ENCODE measurements at regions not wholly inside any gene's neighbourhood (a gene's known extent, or its start where the extent isn't known, plus 50 kb on each side); places are given as distances from the start of the nearest gene placed in this dataset.
A peak's percentile ranks its signal among the peaks of the same experiment; 100 is the strongest.

DNA sequence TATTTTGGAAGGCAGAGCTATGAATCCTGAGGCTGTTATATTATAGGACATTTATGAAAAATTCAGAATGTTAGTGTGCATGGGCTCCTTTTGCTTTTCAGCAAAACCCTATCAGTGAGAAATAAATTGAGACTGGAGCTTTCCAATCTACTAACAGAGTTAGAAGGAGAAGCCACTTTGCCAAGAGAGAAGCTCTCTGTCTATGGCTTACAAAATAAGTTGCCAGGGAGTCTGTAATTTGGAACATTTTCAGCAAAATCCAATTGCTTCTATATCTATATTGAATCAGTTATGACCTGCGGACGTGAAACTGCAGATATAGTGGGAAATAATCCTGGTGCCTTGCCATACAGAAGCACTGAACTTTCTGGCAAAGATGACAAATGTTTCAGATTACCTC, 279.3 kb downstream of the CDH19 start:
- FAIRE-seq (peak; percentile 83), DNase-seq (ENCODE audit: low read depth) (no peak)
- no peak overlapping the region for H3K4me3 ChIP-seq (ENCODE audit: low read depth, low read length)
- no peaks in the 10 kb centered on the region for H3K36me3 ChIP-seq (ENCODE audit: control insufficient read depth, insufficient read depth, low read length)
- TF ChIP-seq CTCF (IDR thresholded peaks at IDR 0.05; ENCODE audit: insufficient read depth, low read length, severe bottlenecking): no peak
- H3K27me3 ChIP-seq (ENCODE audit: control insufficient read depth, insufficient read depth, low read length): no peaks in the 10 kb centered on the region

DNA sequence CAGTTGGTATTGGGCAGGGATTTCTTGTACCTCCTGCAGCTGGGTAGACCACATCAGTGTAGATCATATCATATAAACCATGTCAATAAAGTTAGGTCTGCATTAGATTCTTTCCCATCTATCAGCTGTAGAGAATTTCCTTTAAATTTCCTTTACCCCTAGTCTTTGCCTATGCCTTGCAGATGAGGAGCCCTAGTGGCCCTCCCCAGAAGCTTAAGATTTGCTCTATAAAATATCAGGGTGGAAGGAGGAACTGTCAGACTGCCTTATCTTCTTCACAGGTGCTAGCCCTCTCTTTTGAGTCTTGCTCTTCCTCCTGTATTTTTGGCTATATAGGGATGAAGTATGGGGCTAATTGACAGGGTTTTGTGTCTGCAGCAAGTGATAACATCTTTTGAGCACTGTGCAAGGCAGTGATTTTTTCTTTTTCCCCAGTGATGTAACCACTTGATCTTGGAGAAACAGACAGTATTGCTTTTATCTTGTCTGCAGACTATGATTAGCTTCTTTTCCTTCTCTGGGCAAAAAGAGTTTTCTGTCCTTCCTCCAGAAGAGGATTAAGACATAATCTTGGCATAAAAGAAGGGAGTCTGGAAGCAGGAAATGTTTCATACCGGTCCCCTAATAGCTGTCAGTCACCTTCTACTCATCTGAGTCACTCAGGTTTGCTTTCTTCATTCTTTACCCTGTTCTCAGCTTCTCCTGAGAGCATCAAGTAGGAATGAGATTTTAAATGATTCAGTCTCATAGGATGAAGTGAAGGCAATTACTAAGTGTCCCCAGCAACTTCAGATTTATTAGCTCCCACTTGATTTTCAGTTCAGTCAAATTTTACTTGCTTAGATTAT, 286.4 kb downstream of the CDH19 start:
- Histone ChIP-seq H3K36me3 (ENCODE audit: control insufficient read depth, insufficient read depth, low read length) (no peaks in the 10 kb centered on the region), H3K27me3 (ENCODE audit: control insufficient read depth, insufficient read depth, low read length) (no peaks in the 10 kb centered on the region), H3K4me3 (ENCODE audit: low read depth, low read length) (no peak overlapping the region)
- DNase-seq (ENCODE audit: low read depth): peak; percentile 65
- TF ChIP-seq CTCF (IDR thresholded peaks at IDR 0.05; ENCODE audit: insufficient read depth, low read length, severe bottlenecking): no peak
- FAIRE-seq: no peak

GRCh38 chr18:66316701-66317100, 287.2 kb downstream of the CDH19 start:
- Histone ChIP-seq H3K27me3 (ENCODE audit: control insufficient read depth, insufficient read depth, low read length) (no peaks in the 10 kb centered on the region), H3K36me3 (ENCODE audit: control insufficient read depth, insufficient read depth, low read length) (no peaks in the 10 kb centered on the region), H3K4me3 (ENCODE audit: low read depth, low read length) (no peak overlapping the region)
- DNase-seq (ENCODE audit: low read depth) (peak; percentile 1), FAIRE-seq (no peak)
- no peak for TF ChIP-seq CTCF (IDR thresholded peaks at IDR 0.05; ENCODE audit: insufficient read depth, low read length, severe bottlenecking)

DNA sequence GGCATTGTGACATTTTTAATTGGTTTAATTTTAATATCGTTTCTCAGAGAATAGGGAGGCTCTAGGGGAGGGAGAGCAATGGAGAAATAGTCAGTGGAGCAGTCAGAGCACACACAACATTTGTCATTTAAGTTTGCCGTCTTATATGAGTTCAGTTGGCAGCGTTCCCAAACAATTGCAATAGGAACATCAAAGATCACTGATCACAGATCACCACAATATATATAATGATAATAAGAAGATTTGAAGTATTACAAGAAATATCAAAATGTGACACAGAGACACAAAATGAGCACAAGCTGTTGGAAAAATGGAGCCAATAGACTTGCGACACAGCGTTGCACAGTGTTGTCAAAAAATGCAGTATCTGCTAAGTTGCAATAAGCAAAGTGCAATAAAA, 303.7 kb downstream of the CDH19 start:
- Histone ChIP-seq H3K27me3 (ENCODE audit: control insufficient read depth, insufficient read depth, low read length) (no peaks in the 10 kb centered on the region), H3K36me3 (ENCODE audit: control insufficient read depth, insufficient read depth, low read length) (no peaks in the 10 kb centered on the region), H3K4me3 (ENCODE audit: low read depth, low read length) (no peak overlapping the region)
- no peak for DNase-seq (ENCODE audit: low read depth)
- TF ChIP-seq CTCF (IDR thresholded peaks at IDR 0.05; ENCODE audit: insufficient read depth, low read length, severe bottlenecking): no peak
- no peak for FAIRE-seq

DNA sequence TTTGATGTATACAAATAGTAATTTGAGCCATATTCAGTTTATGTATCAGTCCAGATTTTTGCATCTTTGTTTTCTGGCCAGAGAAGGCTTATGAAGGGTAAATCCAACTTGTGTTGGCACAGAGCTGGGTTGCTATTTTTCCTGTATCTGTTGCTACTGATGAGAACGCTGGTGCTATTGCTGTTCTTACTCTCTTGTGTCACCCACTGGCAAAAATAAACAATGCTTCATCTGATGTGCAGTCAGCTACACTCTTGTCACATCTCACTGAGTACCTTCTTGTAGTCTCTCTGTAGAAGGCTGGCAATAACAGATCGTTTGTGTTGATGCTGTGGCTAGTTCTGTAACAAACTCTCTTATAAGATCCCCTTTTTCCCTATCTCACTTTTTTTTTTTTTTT, 323.4 kb downstream of the CDH19 start:
- FAIRE-seq (peak; percentile 18), DNase-seq (ENCODE audit: low read depth) (no peak)
- no peaks in the 10 kb centered on the region for H3K36me3 ChIP-seq (ENCODE audit: control insufficient read depth, insufficient read depth, low read length)

More for the DNA sequence above, 323.4 kb downstream of the CDH19 start:
- Histone ChIP-seq H3K4me3 (ENCODE audit: low read depth, low read length) (no peak overlapping the region), H3K27me3 (ENCODE audit: control insufficient read depth, insufficient read depth, low read length) (no peaks in the 10 kb centered on the region)
- TF ChIP-seq CTCF (IDR thresholded peaks at IDR 0.05; ENCODE audit: insufficient read depth, low read length, severe bottlenecking): no peak

All from bronchial epithelial cell (primary cell).